Lower leg skin (tissue), 3 donors: ENCODE measurements at regions not wholly inside any gene's neighbourhood (a gene's known extent, or its start where the extent isn't known, plus 50 kb on each side); places are given as distances from the start of the nearest gene placed in this dataset.

ENCODE experiments used
- CTCF ChIP-seq, 3 donors: fragments of 450-650 bp; IDR thresholded peaks; one replicate each; pipeline ENCODE4 v1.5.1; 2016; ENCODE audit warnings: antibody characterized with exemption in 3 of 3, mild to moderate bottlenecking in 3 of 3, moderate library complexity in 2 of 3
- POLR2A ChIP-seq, 2 donors: fragments of 450-650 bp; IDR thresholded peaks; one replicate each; pipeline ENCODE4 v1.6.1; 2016 to 2017; ENCODE audit warnings: antibody characterized with exemption in 2 of 2, mild to moderate bottlenecking in 1 of 2, moderate library complexity in 1 of 2

- TF ChIP-seq CTCF (IDR thresholded peaks at IDR 0.05) (no peak), POLR2A (IDR thresholded peaks at IDR 0.05) (no peak)
Measured at GRCh38 chr1:195462152-195462551, 1146.1 kb downstream of the KCNT2 start.
